Heart left ventricle (tissue), 13 donors: ENCODE measurements at regions not wholly inside any gene's neighbourhood (a gene's known extent, or its start where the extent isn't known, plus 50 kb on each side); places are given as distances from the start of the nearest gene placed in this dataset.
"Not testable (repeated sequence)": the region's sequence is repeated elsewhere in the genome, so short reads cannot be mapped to it uniquely, and the experiment has no call there.

Experiments
- CTCF ChIP-seq, 12 donors: fragments of 200-600 bp; sonication (generic) in 4 of 12; IDR thresholded peaks; one replicate each; pipeline versions ENCODE4 v1.5.0 to v1.8.0; 2018 to 2022; ENCODE audit warnings: antibody characterized with exemption in 12 of 12, mild to moderate bottlenecking in 5 of 12
- POLR2A ChIP-seq, 2 donors: fragments of 450-650 bp; IDR thresholded peaks; one replicate each; pipeline ENCODE4 v1.6.1; 2017; ENCODE audit warnings: antibody characterized with exemption in 2 of 2, mild to moderate bottlenecking in 2 of 2, moderate library complexity in 2 of 2
- donor health status: ischemic (EF 13 %, LVEDD 7.1; RV severe dilation, severe dysfunction).
- donor health status: DM: no; HTN: yes; CAD: no.
- donor health status: DM: no; HTN: no; CAD: no.
- donor health status: ischemic (EF 25% LVEDD 6.9; RV normal size, moderate dysfunction).
- donor health status: ischemic (EF 25% LVEDD 5.7; RV mildly dilated, moderate dysfunction).
- donor health status: ischemic (EF 35%, LVEDD 5.7; RV mildly dilated, moderate dysfunction).
- donor health status: nonischemic (EF 11% LVEDD 7.7; RV severe dilation, severe dysfunction).
- donor health status: DM: yes; HTN: yes; CAD: no.
- donor health status: PGD.
- donor health status: ischemic (EF 29% LVEDD 5.4; RV normal size, mild dysfunction).
- donor health status: nonischemic (EF 23%, LVEDD 6.1; RV moderate dilation, normal function).

- TF ChIP-seq POLR2A, CTCF (IDR thresholded peaks at IDR 0.05): not testable (repeated sequence)
Measured at GRCh38 chr7:29690510-29690909, 115.8 kb upstream of the WIPF3 start.
